ENCODE measurements at regions not wholly inside any gene's neighbourhood (a gene's known extent, or its start where the extent isn't known, plus 50 kb on each side); places are given as distances from the start of the nearest gene placed in this dataset.

DNA sequence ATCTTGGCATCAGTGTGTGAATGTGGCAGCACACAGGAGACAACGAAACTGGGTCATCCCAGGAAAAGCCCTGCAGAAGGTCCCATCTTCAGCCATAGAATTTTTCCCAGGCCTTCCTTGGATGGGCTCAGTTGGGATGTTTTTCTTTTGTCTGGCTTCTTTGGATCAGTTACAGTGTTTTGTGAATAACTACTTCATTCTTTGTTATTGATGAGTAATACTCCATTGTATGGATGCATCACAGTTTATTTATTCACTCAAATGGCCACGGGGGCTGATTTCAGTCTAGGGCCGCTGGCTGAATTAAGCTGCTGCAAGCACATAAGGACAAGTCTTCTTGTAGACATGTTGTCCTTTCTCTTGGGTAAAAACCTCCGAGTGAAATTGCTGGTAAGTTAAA is 81.3 kb upstream of the CD93 start:
- DNase-seq (ENCODE audit: low spot score): no peak

DNA sequence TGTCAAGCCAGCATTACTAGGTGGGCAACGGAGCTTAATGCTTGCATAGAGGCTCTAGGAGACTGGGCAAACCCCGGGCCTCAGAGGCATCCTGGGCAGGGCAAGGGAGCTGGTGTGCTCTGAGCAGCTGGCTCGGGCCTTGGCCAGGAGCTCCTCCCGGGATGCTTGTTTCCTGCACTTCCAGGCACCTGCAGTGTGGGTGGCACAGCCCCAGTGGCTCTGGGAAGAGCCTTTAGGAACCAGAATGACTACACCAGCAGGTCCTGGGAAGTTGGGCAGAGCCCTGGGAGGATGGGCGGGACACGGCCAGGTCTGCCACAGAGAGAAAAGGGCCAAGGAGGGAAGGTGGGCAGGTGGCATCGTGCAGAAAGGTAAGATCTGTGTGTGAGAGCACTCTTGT is 80.4 kb upstream of the CD93 start:
- no peak for DNase-seq (ENCODE audit: low spot score)

DNA sequence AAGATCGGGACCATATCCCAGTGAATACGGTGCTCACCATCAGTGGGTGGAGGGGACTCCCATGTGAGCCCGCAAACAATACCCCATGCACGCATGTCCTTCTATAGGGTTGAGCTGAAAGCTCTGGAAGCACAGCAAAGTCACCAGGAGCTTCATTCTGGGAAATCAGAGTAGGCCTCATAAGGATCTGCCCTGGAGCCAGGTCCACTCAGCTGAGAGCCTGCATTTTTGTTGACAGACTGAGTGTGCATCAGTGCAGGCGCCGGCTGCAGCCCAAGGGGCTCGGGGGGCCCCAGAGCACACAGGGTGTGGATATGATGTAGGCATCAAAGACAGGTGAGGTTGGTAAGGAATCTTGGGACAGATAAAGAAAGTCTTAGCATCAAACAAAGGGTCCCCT is 79.8 kb upstream of the CD93 start:
- DNase-seq (ENCODE audit: low spot score): no peak

GRCh38 chr20:23165307-23165750 is 79.2 kb upstream of the CD93 start:
- DNase-seq (ENCODE audit: low spot score): no peak

GRCh38 chr20:23164176-23164601 is 78.1 kb upstream of the CD93 start:
- DNase-seq (ENCODE audit: low spot score): no peak

DNA sequence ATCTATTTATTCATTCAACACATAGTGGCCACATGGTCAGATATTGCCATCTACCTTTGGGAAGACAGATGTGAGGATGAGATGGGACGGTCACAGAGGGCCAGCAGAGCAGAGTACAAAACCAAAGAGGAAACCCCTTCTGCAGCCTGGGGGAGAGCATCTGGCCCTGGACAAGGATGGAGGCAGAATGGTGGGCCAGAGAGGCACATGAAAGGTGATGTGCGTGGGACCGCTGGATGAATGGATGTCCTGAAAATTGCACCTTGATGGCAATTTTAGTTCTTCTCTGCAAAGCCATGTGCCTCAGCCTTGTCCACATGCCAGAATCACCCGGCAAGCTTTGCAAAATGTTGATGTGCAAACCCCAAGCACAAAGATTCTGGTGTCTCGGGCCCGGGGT is 77.4 kb upstream of the CD93 start:
- no peak for DNase-seq (ENCODE audit: low spot score)

DNA sequence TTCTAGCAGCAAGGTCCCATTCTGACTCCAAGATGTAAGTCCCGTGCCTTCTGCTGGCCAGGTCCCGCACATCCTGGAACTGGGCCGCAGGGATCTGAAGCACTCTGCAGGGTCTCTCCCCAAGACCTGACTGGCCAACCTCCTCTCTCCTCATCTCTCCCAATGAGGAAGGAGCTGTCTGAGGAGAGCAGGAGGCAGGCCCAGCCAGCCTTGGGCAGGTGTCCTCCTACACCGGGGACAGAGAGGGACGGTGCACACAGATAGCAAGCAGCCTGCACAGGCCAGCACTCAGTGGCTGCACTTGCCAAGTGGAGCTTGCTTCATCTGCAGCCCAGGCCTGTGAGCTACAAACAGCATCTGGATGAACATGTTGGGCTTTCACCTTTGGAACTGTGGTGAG is 76.8 kb upstream of the CD93 start:
- DNase-seq (ENCODE audit: low spot score): no peak

GRCh38 chr20:23161968-23162696 is 76.0 kb upstream of the CD93 start:
- DNase-seq (ENCODE audit: low spot score): peak; percentile 87

DNA sequence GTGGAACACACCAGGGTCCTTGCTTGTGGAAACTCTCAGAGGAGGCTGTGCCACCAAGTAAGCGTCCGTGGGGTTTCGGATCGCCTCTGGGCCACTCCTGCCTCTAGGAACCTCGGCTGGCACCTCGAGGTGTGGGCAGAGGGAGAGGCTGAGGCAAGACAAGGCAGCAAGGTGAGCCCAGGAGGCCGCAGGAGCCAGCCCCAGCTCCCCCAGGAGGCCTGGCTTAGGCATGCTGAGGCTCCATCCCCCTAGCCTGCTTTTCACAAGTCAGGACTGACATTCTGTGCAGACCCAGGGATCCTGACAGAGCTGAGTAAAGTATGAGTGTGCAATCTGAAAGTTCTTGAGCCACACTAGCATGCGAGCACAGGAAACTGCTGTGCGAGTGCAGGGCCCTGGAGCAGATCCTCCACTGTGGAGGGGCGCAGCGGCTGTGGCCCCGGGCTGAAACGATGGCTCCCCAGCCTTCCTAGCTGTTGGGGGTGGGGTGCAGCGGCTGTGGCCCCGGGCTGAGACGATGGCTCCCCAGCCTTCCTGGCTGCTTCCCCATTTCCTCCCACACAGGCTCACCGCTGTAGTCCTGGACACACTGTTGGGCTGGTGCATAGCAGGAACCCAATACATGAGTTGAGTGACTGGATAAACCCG is 75.2 kb upstream of the CD93 start:
- no peak for DNase-seq (ENCODE audit: low spot score)

- no peak for DNase-seq (ENCODE audit: low spot score)
These were observed 74.6 kb upstream of the CD93 start for GRCh38 chr20:23160536-23161243.

DNA sequence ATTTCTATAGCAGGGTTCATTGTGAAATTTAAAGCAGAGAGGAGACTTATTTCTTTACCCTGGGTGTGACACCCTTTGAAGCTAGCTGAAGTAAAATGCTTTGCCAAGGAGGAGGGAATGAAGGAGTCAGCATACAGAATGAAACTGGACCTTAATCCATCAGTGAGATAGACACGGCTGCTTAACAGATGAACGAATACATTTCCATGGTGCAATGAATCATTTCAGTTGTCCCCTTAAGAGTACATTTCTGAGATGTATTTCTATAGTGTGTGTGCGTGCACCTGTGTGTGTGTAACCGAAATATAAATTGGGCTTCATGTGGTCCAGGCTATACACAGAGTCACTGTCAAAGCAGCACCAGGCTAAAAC is 73.8 kb upstream of the CD93 start:
- no peak for DNase-seq (ENCODE audit: low spot score)

DNA sequence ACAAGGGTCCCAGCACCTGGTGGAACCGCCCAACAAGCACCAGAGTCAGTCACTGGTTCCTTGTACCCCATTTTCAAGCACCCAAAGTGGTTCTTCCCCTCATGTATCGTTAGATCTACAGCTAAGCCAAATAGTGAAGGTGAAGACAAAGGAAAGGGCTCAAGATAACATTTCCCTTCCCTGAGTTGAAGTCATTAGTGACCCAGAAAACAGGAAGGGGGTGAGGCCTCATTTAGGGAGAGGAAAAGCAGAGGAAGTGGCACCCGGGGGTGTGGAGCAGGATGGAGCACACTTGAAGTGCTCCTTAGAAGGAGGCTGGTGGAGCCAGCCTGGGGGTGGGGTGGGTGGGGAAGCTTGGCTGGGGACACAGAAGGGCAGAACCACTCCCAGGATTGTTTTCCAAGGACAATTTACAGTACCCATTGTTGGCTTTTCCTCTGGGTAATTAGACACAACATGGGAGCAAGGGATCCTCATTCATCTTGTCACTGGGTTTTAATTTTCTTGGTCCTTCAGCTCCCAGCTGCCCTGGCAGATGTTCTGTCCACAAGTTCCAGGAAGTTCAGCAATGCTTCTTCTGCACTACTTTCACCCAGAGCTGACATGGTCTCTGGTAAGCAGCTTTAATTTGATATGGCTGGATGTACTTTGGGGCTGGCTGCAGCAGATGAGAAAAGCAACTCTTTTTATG is 73.3 kb upstream of the CD93 start:
- DNase-seq (ENCODE audit: low spot score): no peak

GRCh38 chr20:23157734-23158133 is 71.6 kb upstream of the CD93 start:
- no peak for DNase-seq (ENCODE audit: low spot score)

DNA sequence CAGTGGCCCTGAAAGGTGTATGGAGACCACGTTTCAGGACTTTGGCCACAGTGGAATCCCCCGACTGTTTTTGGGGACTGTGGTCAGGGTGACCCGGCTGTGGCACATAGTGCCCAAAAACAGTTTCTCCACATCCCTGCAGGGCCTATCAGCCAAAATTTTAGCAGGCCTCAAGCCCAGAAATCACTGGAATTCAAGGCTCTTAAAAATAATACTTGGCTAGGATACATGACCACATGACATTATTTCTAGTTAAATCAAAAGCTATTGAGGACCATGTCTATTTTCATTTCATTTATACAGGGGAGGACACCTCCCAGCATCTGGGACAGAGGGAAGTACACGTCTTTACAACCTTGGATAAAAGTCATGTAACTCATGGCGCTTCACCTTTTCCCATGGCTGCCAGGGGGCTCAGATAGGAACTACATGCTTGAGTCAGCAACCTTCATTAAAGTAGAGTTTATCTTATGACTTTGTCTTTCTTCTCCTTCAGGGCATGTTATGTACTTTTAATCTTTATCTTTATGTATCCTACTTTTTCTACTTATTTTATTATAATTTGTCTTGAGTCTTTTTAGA is 70.8 kb upstream of the CD93 start:
- no peak for DNase-seq (ENCODE audit: low spot score)

DNA sequence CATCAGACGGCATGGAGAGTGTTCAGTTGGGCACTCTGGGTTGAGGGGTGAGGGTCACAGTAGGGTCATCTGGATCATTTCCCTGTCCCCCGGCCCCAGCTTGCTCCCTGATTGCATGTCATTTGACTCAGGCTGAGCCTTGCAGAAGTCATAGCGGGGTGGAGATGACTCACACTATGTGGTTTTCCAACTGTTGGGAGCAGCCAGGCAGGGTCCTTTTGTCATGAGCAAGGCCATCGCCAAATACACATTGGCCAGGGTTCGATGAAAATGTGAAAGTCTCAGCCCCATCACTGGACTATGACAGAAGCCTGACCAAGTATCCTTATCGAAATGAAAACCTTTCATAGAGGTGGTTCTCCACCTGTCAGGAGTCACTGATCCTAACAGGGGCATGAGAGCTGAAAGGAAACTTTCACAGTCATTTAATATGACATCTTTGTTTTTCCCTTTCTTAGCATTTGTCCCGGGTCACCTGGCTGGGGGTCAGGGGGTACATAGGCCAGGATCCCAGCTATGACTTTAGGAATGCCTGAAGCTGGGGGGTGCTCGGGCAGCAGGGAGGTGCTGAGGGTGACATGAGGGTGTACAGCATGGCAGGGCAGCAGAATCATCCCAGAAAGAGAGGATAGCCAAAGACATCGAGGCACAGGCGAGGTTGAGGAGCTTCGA is 70.2 kb upstream of the CD93 start:
- no peak for DNase-seq (ENCODE audit: low spot score)

DNA sequence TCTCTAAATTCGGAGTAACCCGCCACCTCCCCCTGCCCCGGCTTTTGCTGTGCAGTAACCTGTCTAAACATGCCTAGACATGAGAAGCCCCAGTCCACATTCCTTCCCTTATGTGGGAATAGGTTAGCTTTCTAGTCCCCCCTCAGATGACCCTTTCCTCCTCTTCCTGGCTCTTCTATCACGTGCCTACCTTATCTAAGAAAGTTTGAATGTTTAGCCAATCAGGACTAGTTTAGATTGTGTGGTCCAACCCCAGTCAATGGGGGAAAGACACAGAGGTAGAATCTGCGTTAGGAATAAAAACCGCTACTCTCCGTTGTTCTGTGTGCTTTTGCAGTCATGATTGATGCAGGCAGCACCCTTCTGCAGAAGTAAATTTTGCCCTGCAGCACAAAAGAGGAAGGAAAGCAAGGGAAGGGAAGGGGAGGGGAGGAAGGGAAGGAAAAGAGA is 69.0 kb upstream of the CD93 start:
- no peak for DNase-seq (ENCODE audit: low spot score)

- DNase-seq (ENCODE audit: low spot score): no peak
These were observed 67.7 kb upstream of the CD93 start for GRCh38 chr20:23153696-23154341.

DNA sequence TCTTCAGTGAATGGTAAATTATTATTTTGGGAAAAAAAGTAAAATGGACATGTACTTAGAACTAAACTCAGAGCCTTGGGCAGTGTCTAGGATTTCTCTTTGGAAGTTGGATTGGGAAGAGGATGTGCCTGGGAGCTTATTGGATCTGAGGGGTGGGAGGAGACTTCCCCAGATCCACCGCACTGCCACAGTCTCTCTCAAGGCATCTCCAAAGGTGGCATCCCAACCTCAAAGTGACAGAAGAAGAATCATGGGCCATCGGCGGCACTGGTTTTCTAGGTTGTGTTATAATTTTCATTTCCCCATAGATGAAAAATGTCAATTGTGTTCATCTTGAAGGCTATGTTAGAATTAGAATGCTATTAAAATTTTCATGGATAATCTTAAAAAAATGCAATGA is 66.8 kb upstream of the CD93 start:
- no peak for DNase-seq (ENCODE audit: low spot score)

DNA sequence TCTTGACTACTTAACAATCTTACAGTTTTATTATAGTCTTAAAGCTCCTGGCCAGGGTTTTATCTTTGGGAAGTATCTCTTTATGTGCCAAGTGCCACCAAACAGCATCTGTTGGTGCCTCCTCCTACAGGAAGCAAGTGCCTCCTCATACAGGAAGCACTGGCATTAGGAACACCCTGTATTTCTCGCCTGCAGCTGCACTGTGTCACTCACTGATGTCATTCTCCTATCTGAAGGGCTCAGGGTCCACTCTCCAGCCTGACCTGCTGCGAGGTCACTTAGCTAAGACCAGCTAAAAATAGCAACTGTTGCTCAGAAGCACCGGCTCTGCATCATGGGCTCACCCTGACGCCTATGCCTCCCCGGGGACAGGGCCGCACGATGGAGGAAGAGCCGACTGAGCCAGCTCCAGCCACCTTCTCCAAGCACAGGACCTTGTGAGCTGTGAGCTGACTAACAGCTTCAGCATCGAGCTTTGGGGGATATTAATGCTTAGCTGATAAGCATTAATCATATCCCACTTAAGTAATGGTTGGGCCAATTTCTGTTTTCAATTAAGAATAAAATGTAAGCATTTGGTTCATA is 66.3 kb upstream of the CD93 start:
- no peak for DNase-seq (ENCODE audit: low spot score)

GRCh38 chr20:23151885-23152284 is 65.8 kb upstream of the CD93 start:
- DNase-seq (ENCODE audit: low spot score): no peak
